DND-41 (cell line): ENCODE measurements at regions not wholly inside any gene's neighbourhood (a gene's known extent, or its start where the extent isn't known, plus 50 kb on each side); places are given as distances from the start of the nearest gene placed in this dataset.

Experiments used
- ATAC-seq: fragments of 200-7000 bp; cut with Tn5 transposase; 3 replicates; pipeline ENCODE4 v1.9.1; 2021; ENCODE audit warnings: low read depth; ENCODE audit not compliant: insufficient read depth
- DNase-seq: peaks from one replicate; pipeline ENCODE4 v3.0.0-alpha.2; 2020
- H2AFZ ChIP-seq: 2 replicates; pipeline ENCODE4 v1.6.0; 2012; ENCODE audit warnings: low read depth, low read length
- H3K27ac ChIP-seq: 2 replicates; pipeline ENCODE4 v1.5.1; 2012; ENCODE audit warnings: low read length, inconsistent platforms
- H3K27me3 ChIP-seq: fragments of 200-600 bp; sonication (generic); 2 replicates; pipeline ENCODE4 v1.6.0; 2012; ENCODE audit warnings: low read length, mild to moderate bottlenecking, inconsistent platforms; ENCODE audit not compliant: insufficient read depth, poor library complexity
- H3K36me3 ChIP-seq: 2 replicates; pipeline ENCODE4 v1.5.1; 2012; ENCODE audit warnings: low read length, inconsistent platforms; ENCODE audit not compliant: insufficient read depth
- H3K4me1 ChIP-seq: 2 replicates; pipeline ENCODE4 v1.5.1; 2012; ENCODE audit warnings: mild to moderate bottlenecking, low read length; ENCODE audit not compliant: insufficient read depth
- H3K4me2 ChIP-seq: 2 replicates; pipeline ENCODE4 v1.6.0; 2012; ENCODE audit warnings: mild to moderate bottlenecking, moderate library complexity, low read length, inconsistent platforms; ENCODE audit not compliant: insufficient read depth
- H3K4me3 ChIP-seq, 2 experiments: fragments of 200-600 bp in 1 of 2; shearing (Covaris generic) in 1 of 2; 2 replicates each; pipeline ENCODE4 v1.5.1; 2012 to 2016; ENCODE audit warnings: inconsistent platforms in 2 of 2, low read length in 2 of 2, mild to moderate bottlenecking in 2 of 2, low read depth in 1 of 2, moderate library complexity in 1 of 2
- H3K79me2 ChIP-seq: 2 replicates; pipeline ENCODE4 v1.6.0; 2012; ENCODE audit warnings: low read length, inconsistent platforms; ENCODE audit not compliant: insufficient read depth
- H3K9ac ChIP-seq: 2 replicates; pipeline ENCODE4 v1.6.0; 2012; ENCODE audit warnings: low read depth, mild to moderate bottlenecking, inconsistent platforms, low read length, moderate library complexity
- H3K9me3 ChIP-seq: 2 replicates; pipeline ENCODE4 v1.5.1; 2012; ENCODE audit warnings: low read length, moderate library complexity, mild to moderate bottlenecking, inconsistent platforms; ENCODE audit not compliant: insufficient read depth, severe bottlenecking
- H4K20me1 ChIP-seq: 2 replicates; pipeline ENCODE4 v1.6.0; 2012; ENCODE audit warnings: low read length; ENCODE audit not compliant: insufficient read depth
- CTCF ChIP-seq: IDR thresholded peaks from 2 replicates; pipeline ENCODE4 v1.5.1; 2012; ENCODE audit warnings: borderline replicate concordance, low read length, moderate library complexity, mild to moderate bottlenecking; ENCODE audit not compliant: poor library complexity, severe bottlenecking; ENCODE audit errors: extremely low read depth
- EZH2 ChIP-seq: IDR thresholded peaks from 3 replicates; pipeline ENCODE4 v1.6.1; 2012; ENCODE audit warnings: borderline replicate concordance, low read depth, mild to moderate bottlenecking, moderate library complexity, low read length, inconsistent platforms; ENCODE audit not compliant: severe bottlenecking

- no peaks in the 10 kb centered on the region for H4K20me1 ChIP-seq
- DNase-seq (no peak), ATAC-seq (no peak)
- H3K27ac ChIP-seq = no peak overlapping the region
- H3K27me3 ChIP-seq = no peaks in the 10 kb centered on the region
- no peak overlapping the region for H3K4me3 ChIP-seq
- H3K4me2 ChIP-seq = no peak overlapping the region
- no peaks in the 10 kb centered on the region for H3K36me3 ChIP-seq
- H3K9ac ChIP-seq = no peak overlapping the region
- H2AFZ ChIP-seq = no peak overlapping the region
- TF ChIP-seq CTCF (no peak), EZH2 (no peak)
- H3K4me1 ChIP-seq = no peaks in the 10 kb centered on the region
- H3K9me3 ChIP-seq = no peaks in the 10 kb centered on the region
- no peaks in the 10 kb centered on the region for H3K79me2 ChIP-seq
These were observed 166.2 kb upstream of the CACNA2D1 start for GRCh38 chr7:82609746-82610145.

GRCh38 chr7:82605247-82605864 lies 161.8 kb upstream of the CACNA2D1 start:
- TF ChIP-seq CTCF (peak; percentile 83), EZH2 (no peak)
- Histone ChIP-seq H2AFZ (no peak overlapping the region), H3K4me2 (no peak overlapping the region), H3K27me3 (no peaks in the 10 kb centered on the region), H3K9me3 (no peaks in the 10 kb centered on the region), H4K20me1 (no peaks in the 10 kb centered on the region), H3K27ac (no peak overlapping the region), H3K9ac (no peak overlapping the region), H3K4me3 (no peak overlapping the region), H3K79me2 (no peaks in the 10 kb centered on the region), H3K36me3 (no peaks in the 10 kb centered on the region), H3K4me1 (no peaks in the 10 kb centered on the region)
- ATAC-seq (0 out of 3 replicates have a peak, but pooled peaks have one; percentile 39), DNase-seq (peak; percentile 21)

GRCh38 chr7:82602066-82602465 lies 158.5 kb upstream of the CACNA2D1 start:
- no peaks in the 10 kb centered on the region for H4K20me1 ChIP-seq
- no peak overlapping the region for H3K9ac ChIP-seq
- no peak overlapping the region for H3K4me3 ChIP-seq
- no peaks in the 10 kb centered on the region for H3K36me3 ChIP-seq
- ATAC-seq (no peak), DNase-seq (no peak)
- TF ChIP-seq EZH2 = no peak
- TF ChIP-seq CTCF = no peak
- no peaks in the 10 kb centered on the region for H3K27me3 ChIP-seq
- H3K9me3 ChIP-seq = no peaks in the 10 kb centered on the region
- no peak overlapping the region for H3K27ac ChIP-seq
- no peak overlapping the region for H2AFZ ChIP-seq
- H3K4me2 ChIP-seq = no peak overlapping the region
- H3K4me1 ChIP-seq = no peaks in the 10 kb centered on the region
- H3K79me2 ChIP-seq = no peaks in the 10 kb centered on the region

GRCh38 chr7:82600531-82600930 lies 157.0 kb upstream of the CACNA2D1 start:
- TF ChIP-seq EZH2 (no peak), CTCF (peak; percentile 16)
- DNase-seq = no peak
- Histone ChIP-seq H3K9ac (no peak overlapping the region), H3K79me2 (no peaks in the 10 kb centered on the region), H3K27ac (no peak overlapping the region), H2AFZ (no peak overlapping the region), H3K4me3 (no peak overlapping the region), H4K20me1 (no peaks in the 10 kb centered on the region), H3K36me3 (no peaks in the 10 kb centered on the region), H3K4me1 (no peaks in the 10 kb centered on the region), H3K27me3 (no peaks in the 10 kb centered on the region), H3K4me2 (no peak overlapping the region), H3K9me3 (no peaks in the 10 kb centered on the region)
- ATAC-seq = no peak
